ENCODE measurements at regions not wholly inside any gene's neighbourhood (a gene's known extent, or its start where the extent isn't known, plus 50 kb on each side); places are given as distances from the start of the nearest gene placed in this dataset.

- intact Hi-C loops (cut with micrococcal nuclease) = no loop called here
- TF ChIP-seq CTCF (IDR thresholded peaks at IDR 0.05) = no peak
- Mint-ChIP-seq H3K4me3 (no peak overlapping the region), H3K4me1 (no peaks in the 10 kb centered on the region), H3K27me3 (peaks cover 2% of the 10 kb centered on the region), H3K27ac (no peak overlapping the region), H3K36me3 (ENCODE audit: low read depth) (no peaks in the 10 kb centered on the region), H3K9me3 (peaks cover 27% of the 10 kb centered on the region)
- DNase-seq (no peak), ATAC-seq (ENCODE audit: low read depth) (peak; percentile 54)
- CTCF ChIA-PET = no interaction called here
- POLR2A ChIA-PET = no interaction called here
These were observed 1438.0 kb upstream of the ZEB2 start for GRCh38 chr2:145957929-145958328.

- Mint-ChIP-seq H3K9me3 (peaks cover 6% of the 10 kb centered on the region), H3K4me1 (no peaks in the 10 kb centered on the region), H3K27ac (no peak overlapping the region), H3K36me3 (ENCODE audit: low read depth) (no peaks in the 10 kb centered on the region), H3K27me3 (no peaks in the 10 kb centered on the region), H3K4me3 (no peak overlapping the region)
- ATAC-seq (ENCODE audit: low read depth) = no peak
- no peak for TF ChIP-seq CTCF (IDR thresholded peaks at IDR 0.05)
- POLR2A ChIA-PET = no interaction called here
- CTCF ChIA-PET = no interaction called here
- intact Hi-C loops (cut with micrococcal nuclease) = no loop called here
- DNase-seq = no peak
These were observed 1420.0 kb upstream of the ZEB2 start for GRCh38 chr2:145939949-145940348.

GRCh38 chr2:145935016-145935415, 1415.1 kb upstream of the ZEB2 start:
- ChIA-PET POLR2A (no interaction called here), CTCF (no interaction called here)
- Mint-ChIP-seq H3K4me1 (no peaks in the 10 kb centered on the region), H3K27me3 (no peaks in the 10 kb centered on the region), H3K9me3 (no peaks in the 10 kb centered on the region), H3K4me3 (no peak overlapping the region), H3K27ac (no peak overlapping the region), H3K36me3 (ENCODE audit: low read depth) (no peaks in the 10 kb centered on the region)
- intact Hi-C loops (cut with micrococcal nuclease) = no loop called here
- ATAC-seq (ENCODE audit: low read depth) = no peak
- no peak for TF ChIP-seq CTCF (IDR thresholded peaks at IDR 0.05)
- no peak for DNase-seq

GRCh38 chr2:145931781-145932395, 1412.0 kb upstream of the ZEB2 start:
- CTCF ChIA-PET = no interaction called here
- Mint-ChIP-seq H3K9me3 (no peaks in the 10 kb centered on the region), H3K27me3 (no peaks in the 10 kb centered on the region), H3K36me3 (ENCODE audit: low read depth) (no peaks in the 10 kb centered on the region), H3K4me3 (no peak overlapping the region), H3K4me1 (peaks cover 4% of the 10 kb centered on the region), H3K27ac (no peak overlapping the region)
- intact Hi-C loops (cut with micrococcal nuclease) = no loop called here
- POLR2A ChIA-PET = no interaction called here
- no peak for TF ChIP-seq CTCF (IDR thresholded peaks at IDR 0.05)
- ATAC-seq (ENCODE audit: low read depth) (no peak), DNase-seq (no peak)

GRCh38 chr2:145930318-145930717, 1410.4 kb upstream of the ZEB2 start:
- Mint-ChIP-seq H3K4me1 (peaks cover 4% of the 10 kb centered on the region), H3K36me3 (ENCODE audit: low read depth) (no peaks in the 10 kb centered on the region), H3K27me3 (no peaks in the 10 kb centered on the region), H3K9me3 (no peaks in the 10 kb centered on the region), H3K27ac (no peak overlapping the region), H3K4me3 (no peak overlapping the region)
- DNase-seq = no peak
- ChIA-PET POLR2A (no interaction called here), CTCF (no interaction called here)
- ATAC-seq (ENCODE audit: low read depth) = no peak
- intact Hi-C loops (cut with micrococcal nuclease) = no loop called here
- no peak for TF ChIP-seq CTCF (IDR thresholded peaks at IDR 0.05)
